ENCODE measurements at regions not wholly inside any gene's neighbourhood (a gene's known extent, or its start where the extent isn't known, plus 50 kb on each side); places are given as distances from the start of the nearest gene placed in this dataset.
"Not testable (repeated sequence)": the region's sequence is repeated elsewhere in the genome, so short reads cannot be mapped to it uniquely, and the experiment has no call there.

GRCh38 chr2:56812432-56812831 is 628.6 kb downstream of the CCDC85A start:
- DNase-seq, result no peak
- H3K36me3 ChIP-seq, result no peaks in the 10 kb centered on the region
- intact Hi-C loops (cut with DNase I), result no loop called here
- no peaks in the 10 kb centered on the region for H3K9me3 ChIP-seq
- H3K27ac ChIP-seq, result no peak overlapping the region
- H3K4me3 ChIP-seq, result no peak overlapping the region
- H3K27me3 ChIP-seq, result no peaks in the 10 kb centered on the region
- H3K4me1 ChIP-seq, result no peaks in the 10 kb centered on the region
- 53 to 55% methylated on average over 1 of the region's 1 CpG for WGBS, 2 donors
- TF ChIP-seq CTCF (IDR thresholded peaks at IDR 0.05), result no peak
- TF ChIP-seq POLR2A (IDR thresholded peaks at IDR 0.05), result no peak

- H3K27ac ChIP-seq, result no peak overlapping the region
- WGBS, 2 donors, result 70 to 83% methylated on average over 2 of the region's 2 CpGs
- no peak for TF ChIP-seq POLR2A (IDR thresholded peaks at IDR 0.05)
- no peak for TF ChIP-seq CTCF (IDR thresholded peaks at IDR 0.05)
- no peaks in the 10 kb centered on the region for H3K27me3 ChIP-seq
- intact Hi-C loops (cut with DNase I), result no loop called here
- no peak for DNase-seq
- no peak overlapping the region for H3K4me3 ChIP-seq
- H3K9me3 ChIP-seq, result no peaks in the 10 kb centered on the region
- H3K4me1 ChIP-seq, result no peaks in the 10 kb centered on the region
- H3K36me3 ChIP-seq, result no peaks in the 10 kb centered on the region
Measured at GRCh38 chr2:56813490-56813889, 629.7 kb downstream of the CCDC85A start.

- Histone ChIP-seq H3K36me3 (no peaks in the 10 kb centered on the region), H3K4me3 (no peak overlapping the region), H3K27me3 (no peaks in the 10 kb centered on the region), H3K27ac (no peak overlapping the region), H3K4me1 (no peaks in the 10 kb centered on the region), H3K9me3 (no peaks in the 10 kb centered on the region)
- DNase-seq, result no peak
- intact Hi-C loops (cut with DNase I), result no loop called here
- WGBS, 2 donors, result 79 to 87% methylated on average over 2 to 3 of the region's 5 CpGs
- TF ChIP-seq CTCF (IDR thresholded peaks at IDR 0.05) (no peak), POLR2A (IDR thresholded peaks at IDR 0.05) (no peak)
Measured at GRCh38 chr2:56816666-56817065, 632.9 kb downstream of the CCDC85A start.

- Histone ChIP-seq H3K4me1 (no peaks in the 10 kb centered on the region), H3K36me3 (no peaks in the 10 kb centered on the region), H3K27me3 (no peaks in the 10 kb centered on the region), H3K27ac (no peak overlapping the region), H3K4me3 (no peak overlapping the region), H3K9me3 (peaks cover 0 to 3% (median 0%) of the 10 kb centered on the region in 3 donors)
- intact Hi-C loops (cut with DNase I), result no loop called here
- no peak for TF ChIP-seq POLR2A (IDR thresholded peaks at IDR 0.05)
- no peak for TF ChIP-seq CTCF (IDR thresholded peaks at IDR 0.05)
- DNase-seq, result no peak
- WGBS, 2 donors, result 63 to 67% methylated on average over 1 of the region's 1 CpG
Measured at GRCh38 chr2:56831780-56832179, 648.0 kb downstream of the CCDC85A start.

- no peaks in the 10 kb centered on the region for H3K27me3 ChIP-seq
- DNase-seq, result no peak
- H3K4me3 ChIP-seq, result no peak overlapping the region
- intact Hi-C loops (cut with DNase I), result no loop called here
- WGBS, 2 donors, result 67 to 68% methylated on average over 5 of the region's 5 CpGs
- H3K4me1 ChIP-seq, result no peaks in the 10 kb centered on the region
- no peaks in the 10 kb centered on the region for H3K36me3 ChIP-seq
- no peak overlapping the region for H3K27ac ChIP-seq
- TF ChIP-seq CTCF (IDR thresholded peaks at IDR 0.05) (no peak), POLR2A (IDR thresholded peaks at IDR 0.05) (no peak)
- H3K9me3 ChIP-seq, result no peaks in the 10 kb centered on the region
Measured at GRCh38 chr2:56834686-56835085, 650.9 kb downstream of the CCDC85A start.

GRCh38 chr2:56840009-56840408 is 656.2 kb downstream of the CCDC85A start:
- H3K27ac ChIP-seq; H3K27me3 ChIP-seq; H3K36me3 ChIP-seq; H3K4me1 ChIP-seq; H3K9me3 ChIP-seq; H3K4me3 ChIP-seq; DNase-seq; intact Hi-C loops (cut with DNase I): not testable (repeated sequence)

Data from esophagus squamous epithelium (tissue), 5 donors.